Tibial nerve (tissue), 4 donors: ENCODE measurements at regions not wholly inside any gene's neighbourhood (a gene's known extent, or its start where the extent isn't known, plus 50 kb on each side); places are given as distances from the start of the nearest gene placed in this dataset.

Source experiments
- CTCF ChIP-seq, 5 experiments: fragments of 200-600 bp in 3 of 5; fragments of 450-650 bp in 2 of 5; sonication (generic) in 3 of 5; IDR thresholded peaks; one replicate each; pipeline ENCODE4 v1.5.1; 2016 to 2019; ENCODE audit warnings: antibody characterized with exemption in 5 of 5, mild to moderate bottlenecking in 3 of 5, moderate library complexity in 2 of 5
- EP300 ChIP-seq, 2 donors: sonication (generic); formaldehyde crosslinking; IDR thresholded peaks; one replicate each; pipeline ENCODE4 v1.6.1; 2017; ENCODE audit warnings: antibody characterized with exemption in 2 of 2, mild to moderate bottlenecking in 1 of 2
- POLR2A ChIP-seq, 2 donors: fragments of 450-650 bp; IDR thresholded peaks; one replicate each; pipeline ENCODE4 v1.6.1; 2017; ENCODE audit warnings: antibody characterized with exemption in 2 of 2, mild to moderate bottlenecking in 2 of 2, moderate library complexity in 2 of 2

- TF ChIP-seq CTCF (IDR thresholded peaks at IDR 0.05) = no peak
- TF ChIP-seq EP300 (IDR thresholded peaks at IDR 0.05) = no peak
- no peak for TF ChIP-seq POLR2A (IDR thresholded peaks at IDR 0.05)
These were observed 66.7 kb upstream of the ARHGEF7 start for GRCh38 chr13:111048387-111048786.
